Body of pancreas (tissue), 4 donors: ENCODE measurements at regions not wholly inside any gene's neighbourhood (a gene's known extent, or its start where the extent isn't known, plus 50 kb on each side); places are given as distances from the start of the nearest gene placed in this dataset.

Experiments
- POLR2A ChIP-seq, 3 donors: fragments of 450-650 bp; IDR thresholded peaks; one replicate each; pipeline ENCODE4 v1.6.1; 2016; ENCODE audit warnings: antibody characterized with exemption in 3 of 3, mild to moderate bottlenecking in 2 of 3
- TF ChIP-seq, protein P1 (sequence below), 7 experiments: fragments of 450-650 bp in 4 of 7; fragments of 200-600 bp in 3 of 7; sonication (generic) in 3 of 7; IDR thresholded peaks; one replicate each; pipeline ENCODE4 v1.5.1; 2016 to 2019; ENCODE audit warnings: antibody characterized with exemption in 7 of 7

- TF ChIP-seq, protein P1, sequence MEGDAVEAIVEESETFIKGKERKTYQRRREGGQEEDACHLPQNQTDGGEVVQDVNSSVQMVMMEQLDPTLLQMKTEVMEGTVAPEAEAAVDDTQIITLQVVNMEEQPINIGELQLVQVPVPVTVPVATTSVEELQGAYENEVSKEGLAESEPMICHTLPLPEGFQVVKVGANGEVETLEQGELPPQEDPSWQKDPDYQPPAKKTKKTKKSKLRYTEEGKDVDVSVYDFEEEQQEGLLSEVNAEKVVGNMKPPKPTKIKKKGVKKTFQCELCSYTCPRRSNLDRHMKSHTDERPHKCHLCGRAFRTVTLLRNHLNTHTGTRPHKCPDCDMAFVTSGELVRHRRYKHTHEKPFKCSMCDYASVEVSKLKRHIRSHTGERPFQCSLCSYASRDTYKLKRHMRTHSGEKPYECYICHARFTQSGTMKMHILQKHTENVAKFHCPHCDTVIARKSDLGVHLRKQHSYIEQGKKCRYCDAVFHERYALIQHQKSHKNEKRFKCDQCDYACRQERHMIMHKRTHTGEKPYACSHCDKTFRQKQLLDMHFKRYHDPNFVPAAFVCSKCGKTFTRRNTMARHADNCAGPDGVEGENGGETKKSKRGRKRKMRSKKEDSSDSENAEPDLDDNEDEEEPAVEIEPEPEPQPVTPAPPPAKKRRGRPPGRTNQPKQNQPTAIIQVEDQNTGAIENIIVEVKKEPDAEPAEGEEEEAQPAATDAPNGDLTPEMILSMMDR (IDR thresholded peaks at IDR 0.05) = no peak
- TF ChIP-seq POLR2A (IDR thresholded peaks at IDR 0.05) = no peak
Measured at GRCh38 chr5:96242571-96242970, 190.5 kb downstream of the PCSK1 start.
